ENCODE measurements at regions not wholly inside any gene's neighbourhood (a gene's known extent, or its start where the extent isn't known, plus 50 kb on each side); places are given as distances from the start of the nearest gene placed in this dataset.

GRCh38 chr6:22424196-22424595 is 127.4 kb upstream of the PRL start:
- TF ChIP-seq EZH2phosphoT487 (IDR thresholded peaks at IDR 0.05; ENCODE audit: insufficient read depth, low read depth) = no peak
- no peak for TF ChIP-seq EZH2 (IDR thresholded peaks at IDR 0.05; ENCODE audit: insufficient read depth, poor library complexity, severe bottlenecking)

Data from GM23248 (cell line).